LoVo (cell line): ENCODE measurements at regions not wholly inside any gene's neighbourhood (a gene's known extent, or its start where the extent isn't known, plus 50 kb on each side); places are given as distances from the start of the nearest gene placed in this dataset.

Experiments used
- DNase-seq: peaks from one replicate; pipeline ENCODE4 v3.0.0-alpha.2; 2016; ENCODE audit warnings: low spot score

DNA sequence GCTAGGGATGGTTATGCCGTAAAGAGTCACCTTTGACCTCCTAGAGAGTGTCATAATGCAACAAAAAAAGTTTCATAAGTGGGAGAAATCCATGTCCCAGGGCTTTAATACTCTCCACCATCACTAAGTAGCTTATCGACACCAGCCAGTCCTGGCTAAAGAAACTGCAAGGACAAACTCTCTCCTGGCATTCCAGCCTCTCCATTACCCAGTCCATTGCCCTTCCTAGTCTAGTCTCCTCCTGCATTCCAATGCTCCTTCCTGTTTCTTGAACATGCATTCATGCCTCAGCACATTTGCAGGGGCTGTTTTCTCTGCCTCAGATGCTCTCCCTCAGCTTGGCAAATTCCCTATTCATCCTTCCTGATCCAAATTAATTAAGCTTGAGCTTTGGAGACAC lies 364.1 kb downstream of the BRINP1 start:
- DNase-seq = no peak

- peak; percentile 6 for DNase-seq
These were observed 360.0 kb downstream of the BRINP1 start for GRCh38 chr9:119009249-119009648.

- DNase-seq = no peak
These were observed 349.0 kb downstream of the BRINP1 start for GRCh38 chr9:119020284-119020683.

DNA sequence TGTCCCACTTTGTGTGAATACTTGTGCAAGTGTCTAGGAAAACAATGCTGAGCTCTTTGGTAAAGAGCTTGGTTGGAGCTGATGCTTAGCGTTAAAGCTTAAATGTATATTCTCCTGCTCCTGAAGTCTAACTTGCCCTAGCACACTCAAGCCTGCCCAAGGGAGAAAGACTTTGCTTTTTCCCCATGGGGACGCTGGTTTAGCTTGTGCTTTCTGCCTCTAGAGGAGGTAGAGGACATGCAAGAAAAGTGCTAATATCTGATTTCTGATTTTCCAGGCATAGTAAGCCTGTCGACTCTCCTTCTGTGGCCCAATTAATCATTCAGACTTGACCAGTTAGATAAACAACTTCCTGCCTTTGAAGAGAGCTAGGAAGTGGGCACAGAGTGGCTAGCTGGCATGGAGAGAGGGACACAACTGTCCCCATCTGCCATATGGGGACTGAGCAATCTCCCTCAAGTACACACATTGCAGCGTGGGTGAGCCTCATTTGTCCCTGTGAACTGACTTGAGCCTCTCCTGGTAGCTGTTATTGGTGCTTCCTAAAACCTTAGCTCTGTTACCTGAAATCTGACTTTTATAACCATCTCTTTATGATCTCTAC lies 348.4 kb downstream of the BRINP1 start:
- no peak for DNase-seq

DNA sequence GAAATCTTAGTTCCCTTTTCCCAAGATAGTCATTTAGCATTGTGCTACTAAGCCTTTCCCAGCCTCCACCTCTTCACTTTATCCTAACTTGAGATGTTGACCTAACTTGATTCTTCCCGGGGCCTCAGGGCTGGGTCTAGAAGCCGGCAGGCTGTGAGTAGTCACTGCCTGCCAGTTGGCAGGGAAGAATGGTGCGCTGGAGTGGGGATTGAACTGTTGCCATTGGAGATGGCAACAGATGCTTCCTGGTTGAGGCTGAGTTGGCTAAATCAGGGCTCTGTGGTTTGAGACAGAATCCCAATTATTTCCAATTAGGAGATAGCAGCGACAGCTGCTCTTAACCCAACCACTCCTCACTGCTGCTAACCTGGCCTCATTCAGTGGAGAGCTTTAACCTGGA lies 343.1 kb downstream of the BRINP1 start:
- DNase-seq = no peak

DNA sequence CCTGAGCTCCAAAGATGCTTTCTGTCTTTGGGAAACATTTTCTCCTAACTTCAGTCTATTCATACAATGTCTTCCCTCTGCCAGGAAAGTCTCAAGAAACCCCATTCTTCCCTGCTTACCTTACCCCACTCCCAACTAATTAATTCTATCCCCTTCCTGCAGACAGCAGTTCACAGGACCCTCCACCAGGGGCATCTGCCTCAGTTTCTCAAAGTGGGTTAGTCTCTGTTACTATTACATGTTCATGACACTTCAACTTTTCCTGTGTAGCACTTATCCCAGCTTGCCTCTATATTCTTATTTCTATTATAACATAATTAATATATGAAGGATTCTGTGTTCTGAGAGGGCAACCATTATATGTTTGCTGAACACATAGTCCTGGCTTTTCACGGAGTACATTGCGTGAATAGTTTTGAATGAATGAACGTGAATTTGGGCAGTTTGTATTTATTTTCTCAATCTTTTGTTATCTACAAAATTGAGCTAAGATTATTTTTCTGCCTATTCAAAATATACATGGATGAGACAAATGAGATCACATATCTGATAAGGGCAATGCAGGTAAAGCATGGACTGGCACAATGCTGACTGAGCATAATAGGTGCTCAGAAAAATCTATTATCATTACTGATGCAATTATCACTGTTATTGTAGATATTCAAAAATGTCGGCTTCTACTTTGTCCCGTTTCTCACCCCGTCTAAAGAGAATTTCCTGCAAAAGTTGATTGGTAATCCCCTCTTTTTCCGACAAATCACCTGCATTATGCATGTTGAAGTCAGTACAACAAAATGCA lies 341.1 kb downstream of the BRINP1 start:
- DNase-seq = no peak

DNA sequence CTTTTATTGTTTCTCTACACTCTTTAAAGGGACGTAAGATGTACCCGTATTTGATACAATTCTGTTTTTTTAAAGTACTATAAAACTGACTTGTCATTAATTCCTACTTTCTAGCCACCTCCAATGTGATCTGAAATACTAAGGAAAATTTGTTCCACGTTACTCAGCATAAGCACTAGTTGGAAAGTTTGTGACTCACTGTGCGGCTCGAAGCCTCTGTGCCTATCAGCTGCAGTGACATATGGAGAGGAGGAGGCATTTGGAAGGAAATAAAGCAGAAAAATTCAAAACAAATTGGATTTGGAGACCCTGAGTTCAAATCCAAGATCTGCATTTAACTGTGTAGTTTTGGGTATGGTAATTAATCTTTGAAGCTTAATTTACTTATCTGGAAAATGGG lies 339.3 kb downstream of the BRINP1 start:
- DNase-seq = no peak

- DNase-seq = no peak
These were observed 335.6 kb downstream of the BRINP1 start for GRCh38 chr9:119033596-119033995.

- DNase-seq = no peak
These were observed 332.3 kb downstream of the BRINP1 start for GRCh38 chr9:119036969-119037368.

GRCh38 chr9:119043996-119044395 lies 325.2 kb downstream of the BRINP1 start:
- DNase-seq = no peak

DNA sequence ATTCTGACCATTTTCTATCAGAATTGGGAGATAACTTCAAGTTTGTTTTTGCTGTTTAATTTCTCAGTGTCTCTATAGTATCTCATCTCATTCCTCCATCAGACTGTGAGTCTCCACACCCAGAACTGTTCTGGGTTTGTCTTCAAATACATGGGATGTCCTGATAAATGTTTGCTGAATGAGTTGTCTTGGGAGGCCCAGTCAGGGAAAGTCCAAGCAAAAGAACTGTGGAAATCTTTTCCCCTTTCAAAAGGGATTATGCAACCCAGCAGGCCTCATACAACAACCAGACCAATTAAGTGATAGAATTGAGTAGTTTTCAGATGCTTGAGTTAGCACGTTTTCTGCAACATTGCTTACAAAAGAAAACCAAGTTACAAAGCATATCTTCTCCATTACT lies 324.4 kb downstream of the BRINP1 start:
- DNase-seq = no peak

GRCh38 chr9:119047513-119048307 lies 321.5 kb downstream of the BRINP1 start:
- DNase-seq = no peak

DNA sequence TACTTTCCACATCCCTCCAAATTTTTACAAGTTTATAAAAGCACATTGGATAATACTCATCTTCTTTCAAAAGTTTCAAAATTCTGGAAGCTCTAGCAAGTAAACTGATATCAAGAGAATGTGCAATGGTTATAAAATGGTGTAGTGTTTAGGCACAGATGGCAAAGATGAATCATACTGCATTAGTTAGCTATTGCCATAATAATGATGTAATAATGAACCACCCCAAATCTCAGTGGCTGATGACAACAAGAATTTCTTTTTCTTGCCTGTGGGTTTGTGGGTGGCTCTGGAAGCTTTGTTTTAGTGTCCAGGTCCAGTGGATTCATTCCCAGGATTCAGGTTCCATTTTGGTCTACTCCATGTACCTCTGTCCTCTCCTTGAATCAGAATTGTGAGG lies 319.0 kb downstream of the BRINP1 start:
- no peak for DNase-seq

DNA sequence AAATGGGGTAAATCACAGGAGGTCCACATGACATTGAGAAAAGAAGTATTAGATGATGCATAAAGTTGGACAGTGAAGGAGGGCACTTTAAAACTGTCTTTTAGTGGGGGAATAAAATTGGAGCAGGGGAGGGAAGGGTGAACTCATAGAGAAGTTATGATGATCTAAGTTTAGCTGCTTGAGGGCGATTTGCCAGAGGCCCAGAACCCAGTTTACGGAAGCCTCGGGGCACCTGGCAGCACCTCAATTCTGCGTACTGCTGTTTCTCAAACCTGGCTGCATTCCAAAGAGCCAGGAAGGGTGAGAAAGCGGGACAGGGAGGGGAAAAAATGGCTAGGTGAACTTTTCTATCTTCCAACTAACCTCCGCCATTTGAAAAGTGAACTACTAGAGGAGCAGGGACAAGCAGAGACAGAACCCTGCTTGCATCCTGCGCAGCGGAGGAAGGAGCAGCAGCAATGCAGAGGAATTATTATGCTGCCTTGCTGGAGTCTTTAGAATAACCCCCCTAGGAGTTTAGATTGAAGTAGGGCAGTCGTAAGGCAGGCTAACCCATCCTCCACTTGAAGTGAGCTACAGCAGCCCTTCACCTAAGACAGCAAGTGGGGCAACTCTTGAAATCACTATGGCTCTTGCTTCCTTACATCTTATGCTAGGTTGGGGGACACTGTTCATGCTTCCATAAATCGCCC lies 316.8 kb downstream of the BRINP1 start:
- no peak for DNase-seq

DNA sequence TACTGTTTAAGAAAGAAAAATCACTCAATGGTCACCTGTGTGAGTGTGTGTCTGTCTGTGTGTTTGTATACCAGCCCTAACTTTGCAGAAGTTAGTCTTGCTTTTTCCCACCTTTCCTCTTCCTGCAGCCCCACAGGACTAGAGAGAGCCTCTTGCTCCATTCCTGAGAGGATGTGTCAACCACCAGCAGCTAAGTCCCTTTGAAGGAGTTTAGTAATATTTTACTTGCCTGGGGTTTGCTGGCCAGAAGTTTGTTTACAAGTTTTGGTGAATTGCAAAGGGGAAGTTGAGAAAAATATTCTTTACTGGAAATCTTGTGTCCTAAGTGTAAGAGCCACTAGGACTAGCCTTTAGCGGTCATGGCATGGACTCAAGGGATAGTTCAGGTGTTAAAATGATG lies 316.2 kb downstream of the BRINP1 start:
- DNase-seq = no peak

DNA sequence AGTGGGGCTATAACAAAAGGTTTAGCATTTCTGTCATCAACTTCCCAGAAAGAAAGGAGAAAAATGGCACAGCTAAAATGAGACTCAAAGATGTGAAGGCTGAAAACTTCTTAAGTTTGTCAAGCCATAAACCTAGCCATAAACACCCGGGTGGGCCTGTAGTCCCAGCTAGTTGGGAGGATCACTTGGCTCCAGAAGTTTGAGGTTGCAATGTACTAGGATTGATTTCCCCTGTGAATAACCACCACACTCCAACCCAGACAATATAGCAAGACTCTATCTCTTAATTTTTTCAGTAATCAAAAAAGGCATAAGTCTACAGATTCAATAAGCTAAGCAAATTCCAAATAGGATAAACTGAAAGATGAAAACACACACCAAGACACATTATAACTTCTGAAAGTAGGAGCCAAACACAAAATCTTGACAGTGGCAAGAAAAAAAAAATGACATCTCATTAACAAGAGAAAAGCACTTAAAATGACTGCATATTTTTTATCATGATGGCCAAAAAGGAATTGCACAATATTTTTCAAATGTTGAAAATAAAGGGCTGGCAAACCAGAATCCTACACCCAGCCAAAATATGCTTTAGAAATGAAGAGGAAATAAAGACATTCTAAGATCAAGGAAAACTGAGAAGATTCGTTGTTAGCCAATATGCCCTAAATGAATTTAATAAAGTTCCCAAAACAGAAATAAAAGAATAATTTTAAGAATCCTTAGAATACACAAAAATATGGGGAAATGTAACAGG lies 308.4 kb downstream of the BRINP1 start:
- no peak for DNase-seq

DNA sequence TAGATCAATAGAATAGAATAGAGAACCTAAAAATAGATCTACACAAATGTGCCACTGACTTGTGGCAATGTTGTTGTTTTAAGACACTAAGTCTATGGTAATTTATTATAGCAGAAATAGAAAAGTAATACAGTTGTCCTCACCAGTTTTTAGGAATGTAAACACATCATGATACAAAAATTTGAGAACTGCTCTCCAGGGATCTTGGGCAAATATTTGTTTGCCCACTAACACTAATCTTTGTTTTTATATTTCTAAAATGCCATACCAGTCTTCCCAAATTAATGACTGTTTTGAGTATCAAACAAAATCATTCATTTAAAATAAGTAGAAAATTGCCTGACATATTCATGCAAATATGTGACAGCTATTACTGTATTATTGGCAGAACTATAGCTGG lies 297.6 kb downstream of the BRINP1 start:
- DNase-seq = no peak

DNA sequence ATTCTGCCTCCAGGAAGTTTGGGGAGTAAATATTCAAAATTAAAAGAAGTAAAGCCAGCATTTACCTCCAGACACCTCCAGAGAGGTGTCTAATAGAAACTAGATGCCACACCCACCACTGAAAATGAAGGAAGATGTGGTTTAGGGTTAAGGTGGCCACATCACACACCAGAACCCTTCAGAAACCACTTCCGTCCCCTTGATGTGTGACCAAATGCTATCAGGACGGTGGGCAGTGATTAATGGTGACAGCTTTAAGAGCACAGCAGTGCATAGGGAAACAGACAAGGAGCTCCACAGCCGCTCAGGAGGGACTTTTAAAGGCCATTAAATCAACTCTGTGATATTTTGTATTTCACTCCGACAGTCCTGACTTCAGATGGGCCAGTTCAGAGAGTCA lies 295.2 kb downstream of the BRINP1 start:
- no peak for DNase-seq

DNA sequence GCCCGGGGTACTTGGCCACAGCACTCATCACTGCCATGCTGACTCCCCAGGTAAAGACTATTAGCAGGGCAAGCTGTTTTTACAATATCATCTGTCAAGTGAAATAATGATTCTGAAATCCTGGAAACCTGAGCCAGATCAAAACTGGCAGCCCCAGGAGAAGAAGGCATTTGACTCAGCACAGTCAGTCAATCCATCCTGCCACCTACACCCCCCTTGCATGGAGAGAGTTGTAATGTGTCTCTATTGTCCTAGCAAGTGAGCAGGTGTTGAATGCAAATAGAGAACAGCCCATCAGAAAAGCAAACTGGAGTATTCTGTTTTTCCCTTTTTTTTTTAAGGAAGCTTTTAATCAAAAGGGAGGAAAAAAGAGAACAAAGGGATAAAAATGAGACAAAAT lies 291.2 kb downstream of the BRINP1 start:
- no peak for DNase-seq

DNA sequence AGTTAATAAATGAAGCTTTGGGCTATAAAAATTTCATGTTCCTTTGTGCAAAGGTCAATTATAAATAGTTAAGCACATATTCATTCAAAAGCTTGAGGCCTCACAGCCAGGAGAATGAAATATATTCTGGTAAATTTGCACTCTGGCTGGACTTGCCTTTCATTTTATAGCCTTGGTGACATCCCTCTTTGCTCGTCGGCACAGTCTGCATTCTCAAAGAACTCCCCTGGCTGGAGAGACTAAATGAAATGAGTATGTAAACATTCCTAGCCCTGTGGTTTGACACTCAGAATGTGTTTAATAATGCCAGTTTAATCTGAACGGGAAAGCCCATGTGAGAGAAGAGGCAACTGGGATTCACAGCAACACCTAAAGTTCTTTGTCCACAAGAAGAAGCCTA lies 285.6 kb downstream of the BRINP1 start:
- no peak for DNase-seq

- no peak for DNase-seq
These were observed 282.6 kb downstream of the BRINP1 start for GRCh38 chr9:119086590-119086989.
